SW 1271 (cell line): ENCODE measurements at regions not wholly inside any gene's neighbourhood (a gene's known extent, or its start where the extent isn't known, plus 50 kb on each side); places are given as distances from the start of the nearest gene placed in this dataset.
"Not testable (repeated sequence)": the region's sequence is repeated elsewhere in the genome, so short reads cannot be mapped to it uniquely, and the experiment has no call there.

Experiments used
- DNase-seq, 2 experiments: peaks; one replicate each; lab custom pipeline; 2025; lab: John Stamatoyannopoulos, UW

DNA sequence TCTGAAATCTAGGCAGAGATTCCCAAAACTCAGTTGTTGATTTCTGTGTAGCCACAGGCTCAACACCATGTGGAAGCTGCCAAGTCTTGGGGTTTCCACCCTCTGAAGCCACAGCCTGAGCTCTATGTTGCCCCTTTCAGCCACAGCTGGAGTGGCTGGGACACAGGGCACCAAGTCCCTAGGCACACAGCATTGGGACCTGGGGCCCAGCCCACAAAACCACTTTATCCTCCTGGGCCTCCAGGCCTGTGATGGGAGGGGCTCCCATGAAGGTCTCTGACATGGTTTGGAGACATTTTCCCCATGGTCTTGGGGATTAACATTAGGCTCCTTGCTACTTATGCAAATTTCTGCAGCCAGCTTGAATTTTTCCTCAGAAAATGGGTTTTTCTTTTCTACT is 186.0 kb upstream of the SPOPL start:
- DNase-seq: not testable (repeated sequence)

DNA sequence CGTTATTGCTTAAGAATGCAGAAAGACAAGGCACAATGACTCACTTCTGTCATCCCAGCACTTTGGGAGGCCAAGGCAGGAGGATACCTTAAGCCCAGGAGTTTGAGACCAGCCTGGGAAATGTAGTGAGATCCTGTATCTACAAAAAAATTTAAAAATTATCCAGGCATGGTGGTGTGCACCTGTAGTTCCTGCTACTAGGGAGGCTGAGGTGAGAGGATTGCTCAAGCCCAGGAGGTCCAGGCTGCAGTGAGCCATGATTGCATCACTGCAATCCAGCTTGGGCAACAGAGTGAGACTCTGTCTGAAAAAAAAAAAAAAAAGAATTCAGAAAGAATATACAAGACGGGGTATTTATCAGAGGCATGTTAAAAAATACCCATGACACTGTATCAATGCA is 182.0 kb upstream of the SPOPL start:
- DNase-seq: no peak

DNA sequence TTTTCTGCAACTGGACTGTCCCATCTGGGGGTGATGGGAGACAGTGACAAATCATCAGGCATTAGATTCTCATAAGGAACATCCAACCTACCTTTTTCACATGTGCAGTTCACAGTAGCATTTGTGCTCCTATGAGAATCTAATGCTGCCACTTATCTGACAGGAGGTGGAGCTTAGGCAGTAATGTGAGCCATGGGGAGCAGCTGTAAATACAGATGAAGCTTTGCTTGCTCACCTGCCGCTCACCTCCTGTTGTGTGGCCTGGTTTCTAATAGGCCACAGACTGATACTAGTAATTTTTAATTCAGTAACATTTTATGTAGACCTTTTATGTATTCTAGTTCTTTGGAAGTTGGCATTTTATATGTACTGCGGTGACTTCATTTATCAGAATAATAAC is 180.1 kb upstream of the SPOPL start:
- no peak for DNase-seq

DNA sequence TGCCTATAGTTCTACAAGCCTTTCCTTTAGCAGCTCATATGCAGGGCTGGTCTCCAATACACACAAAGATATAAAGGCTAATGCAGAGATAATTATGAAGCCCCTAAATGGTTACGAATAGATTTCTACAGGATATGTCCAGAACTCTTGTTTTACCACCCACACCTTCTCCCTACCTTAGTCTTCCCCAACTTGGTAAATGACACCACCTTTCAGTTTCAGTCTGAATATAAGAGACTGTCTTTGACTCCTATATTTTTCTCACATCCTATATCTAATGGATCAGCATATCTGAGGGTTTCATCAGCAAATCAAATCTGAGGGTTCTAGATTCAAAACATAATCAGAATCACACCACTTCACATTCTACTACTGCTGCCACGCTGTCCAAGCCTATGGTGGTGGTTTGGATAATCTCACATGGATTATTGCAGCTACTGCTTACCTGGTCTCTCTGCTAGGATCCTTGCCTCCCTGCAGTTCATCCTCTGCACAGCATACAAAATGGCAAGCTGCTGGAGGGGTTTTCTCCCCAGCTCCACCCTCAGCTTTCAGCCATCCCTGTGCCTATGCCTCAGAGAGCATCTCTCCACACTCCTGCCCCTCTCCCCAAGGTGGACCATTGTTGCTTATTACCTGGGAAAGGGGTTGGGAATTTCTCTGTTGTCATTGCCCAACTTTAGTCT is 178.0 kb upstream of the SPOPL start:
- no peak for DNase-seq

DNA sequence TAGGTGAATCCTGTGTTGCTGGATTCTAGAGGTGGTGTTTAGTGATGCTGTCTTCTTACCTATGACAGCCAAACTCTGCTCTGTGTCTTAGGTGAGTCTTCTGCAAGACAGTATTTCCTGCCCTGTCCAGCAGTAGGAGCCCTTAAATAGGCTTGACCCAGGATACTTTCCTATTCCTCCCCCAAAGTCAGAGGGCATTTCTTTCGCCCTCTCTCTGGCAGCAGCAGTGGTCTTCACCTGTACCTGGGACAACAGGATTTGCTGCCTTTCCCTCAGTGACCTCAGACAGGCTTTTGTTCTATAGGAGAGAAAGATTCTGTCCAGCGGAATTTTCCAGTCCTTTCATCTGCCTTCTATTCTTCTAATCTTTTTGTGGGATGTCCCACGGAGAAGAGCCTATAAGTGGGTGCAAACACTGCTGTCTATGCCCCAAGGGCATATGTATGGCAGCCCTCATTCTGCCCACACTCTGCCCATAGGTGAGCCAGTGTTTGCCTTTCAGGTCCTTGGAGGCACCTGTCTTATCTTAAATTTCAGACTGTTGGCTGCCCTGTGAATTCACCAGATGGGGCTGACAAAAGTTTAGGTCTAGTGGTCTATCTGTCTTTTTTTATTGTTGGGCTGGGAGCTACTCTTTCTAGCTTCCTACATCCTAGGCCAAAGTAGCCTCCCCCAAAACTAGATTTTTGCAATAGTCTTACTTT is 177.3 kb upstream of the SPOPL start:
- DNase-seq: no peak

DNA sequence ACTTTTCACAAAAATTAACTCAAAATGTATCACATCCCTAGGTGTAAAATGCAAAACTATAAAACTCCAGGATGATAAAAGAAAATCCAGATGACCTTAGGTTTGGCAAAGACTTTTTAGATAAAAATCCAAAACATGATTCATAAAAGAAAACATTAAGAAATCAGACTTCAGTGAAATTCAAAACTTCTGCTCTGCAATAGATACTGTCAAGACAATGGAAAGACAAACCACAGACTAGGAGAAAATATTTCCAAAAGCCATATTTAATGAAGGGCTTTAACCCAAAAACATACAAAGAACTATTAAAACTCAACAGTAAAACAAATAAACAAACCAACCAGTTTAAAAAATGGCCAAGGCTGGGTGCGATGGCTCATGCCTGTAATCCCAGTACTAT is 173.6 kb upstream of the SPOPL start:
- no peak for DNase-seq

DNA sequence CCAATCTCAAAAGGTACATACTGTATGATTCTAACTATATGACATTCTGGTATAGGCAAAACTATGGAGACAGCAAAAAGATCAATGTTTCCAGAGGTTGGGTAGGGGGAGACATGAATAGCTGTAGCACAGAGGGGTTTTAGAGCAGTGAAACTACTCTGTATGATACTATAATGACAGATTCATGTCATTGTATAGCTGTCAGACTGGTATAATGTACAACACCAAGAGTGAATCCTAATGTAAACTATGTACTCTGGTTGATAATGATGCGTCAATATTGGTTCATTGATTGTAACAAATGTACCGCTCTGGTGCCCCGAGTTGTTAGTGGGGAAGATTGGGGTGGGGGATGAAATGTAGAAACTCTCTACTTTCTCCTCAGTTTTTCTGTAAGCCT is 172.4 kb upstream of the SPOPL start:
- no peak for DNase-seq

DNA sequence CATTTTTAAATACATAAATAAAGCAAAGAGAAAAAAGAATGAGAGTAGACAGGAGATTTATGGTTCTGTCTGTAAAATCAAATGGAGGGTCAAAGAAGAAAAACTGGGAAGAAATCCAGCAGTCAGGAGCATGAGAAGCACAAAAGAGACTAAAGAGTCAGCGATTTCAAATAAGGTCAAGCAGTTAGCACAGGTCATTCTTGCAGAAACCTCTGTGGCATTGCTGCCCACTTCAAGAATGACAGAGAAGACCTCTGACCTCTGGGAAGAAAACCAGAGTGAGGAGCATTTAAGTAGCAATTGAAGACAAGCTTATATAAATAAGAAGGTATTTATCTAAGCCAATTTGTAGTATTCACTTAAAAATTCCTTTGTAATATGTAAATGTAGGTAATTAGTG is 172.0 kb upstream of the SPOPL start:
- no peak for DNase-seq

DNA sequence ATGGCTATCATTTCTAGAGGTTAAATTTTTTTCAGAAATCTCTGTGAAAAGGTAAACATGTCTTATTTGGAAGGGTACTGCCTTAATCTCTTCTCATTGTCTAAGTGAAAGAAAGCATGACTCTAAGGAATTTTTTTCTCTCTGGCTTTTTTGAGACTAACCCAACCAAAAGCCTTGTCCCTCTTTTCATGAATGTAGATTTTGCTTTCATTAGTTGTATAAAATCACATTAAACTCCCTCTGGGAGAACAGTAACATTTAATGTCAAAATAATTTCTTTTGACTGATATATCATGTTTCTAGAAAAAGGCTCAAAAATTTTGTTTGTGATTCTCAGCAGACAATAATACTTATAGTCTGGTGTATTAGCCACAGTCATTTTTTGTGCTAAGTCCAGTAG is 168.4 kb upstream of the SPOPL start:
- no peak for DNase-seq

DNA sequence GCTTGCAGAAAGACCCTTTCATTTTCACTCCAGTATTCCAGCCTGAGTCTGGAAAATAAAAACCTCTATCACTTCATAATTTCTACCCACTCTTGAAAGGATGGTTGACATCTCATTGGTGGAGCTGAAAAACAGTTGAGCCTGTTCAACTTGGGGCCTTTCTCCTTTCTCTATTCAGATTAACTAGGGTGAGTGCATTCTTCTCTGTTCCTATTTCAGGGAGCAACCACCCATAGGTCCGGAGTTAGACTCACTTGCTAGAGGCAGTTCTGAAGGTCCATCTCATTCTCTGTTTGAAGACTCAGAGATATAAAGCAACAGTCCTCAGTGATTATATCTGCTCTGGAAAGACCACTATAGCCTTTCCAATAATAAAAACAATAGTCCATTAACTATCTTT is 167.9 kb upstream of the SPOPL start:
- no peak for DNase-seq

DNA sequence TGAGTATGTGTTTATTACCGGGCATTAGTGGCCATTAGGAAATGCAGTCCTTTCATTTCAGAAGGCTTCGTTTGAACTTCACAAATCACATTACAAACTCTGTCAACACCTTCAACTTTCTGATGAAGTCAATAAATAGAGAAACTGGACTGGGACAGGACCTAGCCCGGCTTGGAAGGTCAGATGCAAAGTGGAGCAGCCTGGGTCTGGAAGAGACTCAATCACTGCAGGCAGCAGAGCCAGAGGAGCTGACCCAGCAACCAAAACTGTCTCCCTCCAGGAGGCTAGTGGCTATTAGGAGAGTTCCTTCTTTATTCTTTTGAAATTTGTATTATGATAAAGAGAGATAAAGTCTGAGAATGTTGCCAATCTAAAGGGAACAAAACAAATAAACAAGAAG is 167.2 kb upstream of the SPOPL start:
- no peak for DNase-seq

DNA sequence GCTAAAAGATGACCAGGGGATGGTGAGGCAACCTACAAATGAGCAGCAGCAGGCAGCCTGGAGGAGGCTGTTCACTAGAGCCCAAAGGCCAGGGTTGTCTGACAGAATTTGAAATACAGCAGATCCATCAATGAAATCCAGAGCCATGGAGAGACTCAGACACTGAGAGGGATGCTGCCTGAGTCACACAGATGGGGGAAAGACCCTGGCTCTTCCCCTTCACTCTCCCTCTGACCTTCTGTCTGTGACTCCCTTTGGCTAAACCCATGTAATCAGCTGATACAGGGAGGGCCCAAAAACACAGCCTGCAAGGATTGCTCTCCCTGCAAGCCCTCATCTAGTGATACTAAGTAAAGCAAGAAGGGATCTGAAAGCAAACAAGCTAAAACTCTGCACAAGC is 166.5 kb upstream of the SPOPL start:
- DNase-seq: no peak

DNA sequence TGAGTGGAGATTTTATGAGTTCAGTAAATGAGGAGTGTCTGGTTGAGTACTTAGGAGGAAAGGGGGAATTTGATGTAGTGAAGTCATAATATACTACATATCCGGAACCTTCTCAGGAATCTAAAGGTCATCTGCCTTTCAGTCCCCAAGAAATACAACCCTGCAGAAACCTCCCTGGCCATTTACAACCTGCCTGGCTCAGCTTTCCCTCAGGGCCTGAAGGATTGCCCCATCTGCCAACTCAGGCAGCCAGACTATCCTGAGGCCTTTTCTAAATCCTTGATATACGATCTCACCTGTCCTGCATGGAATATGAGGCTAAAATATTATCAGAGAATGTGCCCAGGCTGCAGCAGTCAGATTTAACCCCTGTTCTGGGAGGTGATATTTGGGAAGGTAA is 165.4 kb upstream of the SPOPL start:
- no peak for DNase-seq

DNA sequence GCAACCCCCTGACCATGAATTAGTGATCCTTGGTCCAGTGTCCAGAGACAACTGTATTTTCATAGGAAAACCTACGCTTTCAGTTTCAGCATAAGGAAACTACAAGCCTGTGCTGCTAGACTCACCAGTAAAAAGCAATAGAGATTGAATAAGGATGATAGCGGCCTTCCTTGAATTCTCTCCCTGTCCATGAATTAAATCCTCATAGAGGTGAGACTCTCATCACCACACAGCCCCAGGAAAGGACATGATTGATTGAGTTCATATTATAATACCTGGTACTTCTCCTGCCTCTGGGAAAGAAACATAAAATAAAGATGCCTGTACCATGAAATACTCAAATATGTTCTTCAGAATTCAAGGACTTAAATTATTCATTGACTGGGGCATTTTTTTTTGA is 146.3 kb upstream of the SPOPL start:
- no peak for DNase-seq

DNA sequence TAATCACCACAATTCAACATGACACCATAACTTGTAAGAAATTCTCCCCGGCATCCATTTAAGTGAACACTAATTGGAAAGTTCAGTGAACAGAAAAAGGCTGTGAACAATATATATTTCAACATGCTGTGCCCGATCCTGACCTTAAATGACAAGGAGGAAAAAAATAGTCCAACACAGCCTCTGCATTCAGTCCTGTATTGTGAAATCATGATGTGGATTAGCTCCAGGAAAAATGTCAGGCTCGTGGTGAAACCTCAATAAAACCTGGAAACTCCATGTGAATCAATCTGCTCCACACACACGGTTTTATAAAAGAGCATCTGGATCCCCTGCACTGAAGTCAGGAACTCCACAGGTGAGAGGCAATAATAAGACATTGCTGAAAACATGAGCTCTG is 145.4 kb upstream of the SPOPL start:
- no peak for DNase-seq

DNA sequence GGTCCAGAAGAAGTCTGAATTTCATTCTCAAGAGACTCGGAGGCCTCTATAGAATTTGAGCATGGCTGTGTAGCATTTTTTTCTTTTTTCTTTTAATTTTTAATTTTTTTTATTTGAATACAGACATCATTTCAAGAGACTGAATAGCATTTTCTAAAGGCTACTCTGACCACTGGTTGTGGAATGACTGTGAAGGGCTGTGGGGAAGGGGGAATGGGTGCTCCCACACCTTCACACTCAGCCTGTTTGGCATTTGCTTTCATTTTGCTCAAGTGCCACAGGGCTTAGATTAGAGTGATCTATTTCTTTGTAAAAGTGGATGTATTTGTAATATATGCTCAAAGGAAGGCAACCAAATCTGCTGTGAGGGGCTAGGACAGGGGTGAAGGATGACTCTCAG is 142.0 kb upstream of the SPOPL start:
- DNase-seq: no peak

DNA sequence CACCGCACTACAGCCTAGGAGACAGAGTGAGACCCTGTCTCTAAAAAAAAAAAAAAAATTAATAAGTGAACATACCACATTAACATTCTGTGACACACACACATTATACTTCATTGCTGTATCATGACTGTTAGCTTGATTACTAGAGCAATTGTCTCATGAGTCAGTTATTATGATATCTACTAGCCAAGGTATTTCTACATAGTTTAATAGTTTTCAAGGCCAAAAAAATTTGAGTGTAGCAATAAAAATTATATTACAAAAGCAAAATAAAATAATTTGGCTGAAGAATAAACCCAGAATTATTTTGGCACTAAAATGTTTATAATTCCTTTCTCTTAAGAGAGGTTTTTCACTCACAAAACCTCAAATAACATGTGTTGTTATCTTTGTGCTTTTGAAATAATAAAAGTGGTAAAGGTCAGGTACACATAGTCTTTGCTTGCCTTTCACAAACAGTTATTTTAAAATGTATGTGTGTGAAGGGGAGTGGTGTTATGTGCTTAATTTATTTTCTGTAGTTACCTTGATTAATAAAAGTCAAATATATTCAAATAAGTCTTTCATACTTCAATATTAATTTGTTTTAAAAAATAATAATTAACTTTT is 136.9 kb upstream of the SPOPL start:
- DNase-seq: no peak

DNA sequence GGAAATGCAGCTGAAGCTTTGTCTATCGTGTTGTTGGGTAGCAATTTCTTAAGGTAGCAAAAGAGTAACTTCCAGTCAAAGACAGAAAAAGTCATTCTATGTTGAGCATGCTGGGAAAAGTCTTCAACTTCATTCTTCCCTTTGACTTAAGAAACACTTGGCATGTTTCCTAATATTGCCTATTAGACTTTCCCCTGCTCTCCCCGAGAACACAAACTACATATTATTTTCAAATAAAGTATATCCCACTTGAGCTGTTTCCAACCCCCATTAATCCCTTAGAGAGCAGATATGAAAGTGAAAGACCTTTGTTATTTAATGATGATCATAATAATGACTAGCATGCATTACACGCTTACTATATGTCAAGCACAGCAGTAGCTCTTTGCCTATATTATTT is 136.0 kb upstream of the SPOPL start:
- no peak for DNase-seq

DNA sequence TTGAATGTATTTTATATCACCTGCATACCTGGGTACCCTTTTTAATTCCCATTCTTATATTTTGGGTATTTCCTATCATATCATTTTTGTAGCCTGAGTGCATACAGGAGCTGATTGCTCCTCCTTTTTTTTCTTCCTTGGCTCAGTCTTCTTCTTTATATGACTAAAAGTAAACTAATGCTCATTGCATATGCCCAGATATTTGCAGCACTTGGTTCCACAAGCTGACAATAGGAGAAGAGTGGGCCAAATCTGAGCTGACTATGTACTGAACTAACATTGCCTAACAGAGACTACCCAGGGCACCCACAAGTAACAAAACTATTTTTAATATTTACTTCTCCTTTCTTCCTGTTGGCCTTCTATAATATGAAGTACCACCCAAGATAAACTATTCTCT is 131.7 kb upstream of the SPOPL start:
- no peak for DNase-seq

DNA sequence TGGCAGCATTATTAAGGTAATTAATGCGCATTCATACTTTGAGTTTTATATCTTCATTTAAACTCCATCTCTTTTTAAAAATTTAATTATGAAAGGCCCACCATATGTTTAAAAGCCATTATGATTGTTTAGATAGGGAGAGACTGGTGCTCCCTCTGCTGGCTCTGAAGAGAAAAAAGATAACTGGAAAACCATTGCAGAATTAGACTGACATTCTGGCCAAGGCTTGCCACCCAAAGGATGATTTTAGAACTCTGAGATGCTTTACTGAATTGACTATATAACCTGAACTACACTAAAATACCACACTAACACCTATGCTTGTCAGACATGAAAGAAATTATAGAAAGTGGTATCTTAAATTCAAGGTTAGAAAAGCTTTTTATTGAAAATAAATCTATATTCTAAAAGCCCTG is 127.6 kb upstream of the SPOPL start:
- peak in 1 of 2 experiments; percentile 62 for DNase-seq

DNA sequence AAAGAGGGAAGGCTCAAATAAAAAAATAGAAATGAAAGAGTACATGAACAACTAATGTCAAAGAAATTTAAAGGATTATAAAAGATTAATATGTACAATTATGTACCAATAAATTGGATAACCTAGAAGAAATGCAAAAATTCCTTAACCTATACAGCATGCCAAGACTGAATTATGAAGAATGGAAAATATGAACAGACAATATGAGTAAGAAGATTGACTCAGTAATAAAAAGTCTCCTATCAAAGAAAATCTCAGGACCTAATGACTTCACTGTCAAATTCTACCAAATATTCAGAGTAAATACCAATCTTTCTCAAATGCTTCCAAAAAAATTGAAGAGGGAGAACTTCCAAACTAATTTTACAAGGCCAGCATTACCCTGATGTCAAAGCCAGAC is 120.2 kb upstream of the SPOPL start:
- no peak for DNase-seq

DNA sequence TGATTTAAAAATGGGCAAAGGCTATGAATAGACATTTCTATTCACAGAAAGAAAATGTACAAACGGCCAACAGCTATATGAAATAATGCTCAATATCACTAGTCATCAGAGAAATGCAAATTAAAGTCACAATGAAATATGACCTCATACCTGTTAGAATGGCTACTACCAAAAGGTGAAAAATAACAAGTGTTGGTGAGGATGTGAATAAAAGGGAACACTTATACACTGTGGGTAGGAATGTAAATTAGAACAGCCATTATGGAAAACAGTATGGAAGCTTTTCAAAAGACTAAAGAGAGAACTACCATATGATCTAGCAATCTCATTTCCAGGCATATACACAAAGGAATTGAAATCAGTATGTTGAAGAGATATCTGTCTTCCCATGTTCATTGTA is 118.9 kb upstream of the SPOPL start:
- no peak for DNase-seq

DNA sequence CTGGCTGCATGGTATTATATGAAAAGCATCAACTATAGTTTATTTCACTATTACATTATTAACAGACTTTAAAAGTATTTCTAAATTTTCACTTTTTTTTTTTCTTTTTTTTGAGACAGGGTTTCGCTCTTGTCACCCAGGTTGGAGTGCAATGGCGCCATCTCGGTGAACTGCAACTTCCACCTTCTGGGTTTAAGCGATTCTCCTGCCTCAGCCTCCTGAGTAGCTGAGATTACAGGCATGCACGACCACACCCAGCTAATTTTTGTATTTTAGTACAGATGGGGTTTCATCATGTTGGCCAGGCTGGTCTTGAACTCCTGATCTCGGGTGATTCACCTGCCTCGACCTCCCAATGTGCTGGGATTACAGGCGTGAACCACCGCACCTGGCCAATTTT is 115.4 kb upstream of the SPOPL start:
- not testable (repeated sequence) for DNase-seq

DNA sequence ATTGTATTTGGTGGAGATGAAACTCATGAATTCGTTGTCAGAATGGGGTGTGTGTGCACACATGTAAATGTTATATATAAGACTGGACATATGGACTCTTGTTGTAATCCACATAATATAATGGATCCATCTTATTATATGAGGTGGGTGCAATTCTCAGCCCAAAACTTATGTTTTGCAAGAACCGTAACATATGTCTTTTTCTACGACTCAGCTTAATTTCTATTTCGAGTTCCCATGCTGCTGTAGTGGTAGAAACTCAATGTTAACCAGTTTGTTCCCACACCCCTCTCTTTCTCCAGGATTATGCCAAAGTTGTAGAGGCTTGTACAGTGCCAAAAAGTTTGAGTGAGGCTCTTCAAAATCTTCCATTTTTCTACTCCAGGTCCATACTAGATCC is 112.5 kb upstream of the SPOPL start:
- DNase-seq: no peak
